Testis (tissue), 2 donors: ENCODE measurements at regions not wholly inside any gene's neighbourhood (a gene's known extent, or its start where the extent isn't known, plus 50 kb on each side); places are given as distances from the start of the nearest gene placed in this dataset.

Source experiments
- DNase-seq: peaks from one replicate; pipeline ENCODE4 v3.0.0-alpha.2; 2019
- H3K27ac ChIP-seq, 2 donors: fragments of 200-600 bp; sonication (generic); one replicate each; pipeline ENCODE4 v1.5.1; 2019
- H3K27me3 ChIP-seq: fragments of 200-600 bp; sonication (generic); one replicate; pipeline ENCODE4 v1.5.1; 2019
- H3K36me3 ChIP-seq: fragments of 200-600 bp; sonication (generic); one replicate; pipeline ENCODE4 v1.5.1; 2017; ENCODE audit warnings: low read depth; ENCODE audit errors: missing control alignments
- H3K4me1 ChIP-seq: fragments of 200-600 bp; sonication (generic); one replicate; pipeline ENCODE4 v1.5.1; 2019
- H3K4me3 ChIP-seq, 2 donors: fragments of 200-600 bp; sonication (generic); one replicate each; pipeline ENCODE4 v1.5.1; 2017 to 2019
- H3K9me3 ChIP-seq: fragments of 200-600 bp; sonication (generic); one replicate; pipeline ENCODE4 v1.5.1; 2017
- CTCF ChIP-seq, 3 experiments: fragments of 450-650 bp in 2 of 3; fragments of 200-600 bp in 1 of 3; sonication (generic) in 1 of 3; IDR thresholded peaks; one replicate each; pipeline ENCODE4 v1.5.1; 2016 to 2019; ENCODE audit warnings: antibody characterized with exemption in 3 of 3, mild to moderate bottlenecking in 2 of 3, moderate library complexity in 1 of 3
- POLR2A ChIP-seq: fragments of 450-650 bp; IDR thresholded peaks from one replicate; pipeline ENCODE4 v1.6.1; 2017; ENCODE audit warnings: antibody characterized with exemption, mild to moderate bottlenecking, moderate library complexity
- WGBS, 2 donors: methylation state at CpG; one replicate each; pipeline ENCODE4 v1.1.5; 2018; 5-methylcytosine and 5-hydroxymethylcytosine counted together
- intact Hi-C: fragments of 100-400 bp; cut with DNase I; formaldehyde crosslinking; loops from one replicate; pipeline ENCODE4 v1.15.1; 2023; ENCODE audit warnings: low total_unique reads

- Histone ChIP-seq H3K27ac (no peak overlapping the region), H3K9me3 (no peaks in the 10 kb centered on the region), H3K27me3 (no peaks in the 10 kb centered on the region), H3K36me3 (no peaks in the 10 kb centered on the region), H3K4me3 (no peak overlapping the region), H3K4me1 (no peaks in the 10 kb centered on the region)
- intact Hi-C loops = no loop called here
- TF ChIP-seq POLR2A (no peak), CTCF (IDR thresholded peaks at IDR 0.05) (no peak)
- DNase-seq = no peak
- WGBS, 2 donors = 78 to 80% methylated on average over 19 to 24 of the region's 24 CpGs
Observed at GRCh38 chr11:44466531-44467205, 98.8 kb upstream of the CD82 start.

- no peaks in the 10 kb centered on the region for H3K27me3 ChIP-seq
- DNase-seq = no peak
- no peaks in the 10 kb centered on the region for H3K36me3 ChIP-seq
- H3K27ac ChIP-seq = no peak overlapping the region
- 94 to 100% methylated on average over 1 of the region's 1 CpG for WGBS, 2 donors
- intact Hi-C loops = no loop called here
- no peaks in the 10 kb centered on the region for H3K9me3 ChIP-seq
- no peaks in the 10 kb centered on the region for H3K4me1 ChIP-seq
- TF ChIP-seq POLR2A = no peak
- TF ChIP-seq CTCF (IDR thresholded peaks at IDR 0.05) = no peak
- no peak overlapping the region for H3K4me3 ChIP-seq
Observed at GRCh38 chr11:44467413-44467812, 98.0 kb upstream of the CD82 start.

GRCh38 chr11:44467931-44468330, 97.5 kb upstream of the CD82 start:
- no peaks in the 10 kb centered on the region for H3K27me3 ChIP-seq
- H3K4me1 ChIP-seq = no peaks in the 10 kb centered on the region
- WGBS, 2 donors = 71 to 81% methylated on average over 5 of the region's 5 CpGs
- no peaks in the 10 kb centered on the region for H3K9me3 ChIP-seq
- no peak for DNase-seq
- no peak overlapping the region for H3K27ac ChIP-seq
- TF ChIP-seq CTCF (IDR thresholded peaks at IDR 0.05) = no peak
- no peak for TF ChIP-seq POLR2A
- H3K36me3 ChIP-seq = no peaks in the 10 kb centered on the region
- intact Hi-C loops = no loop called here
- H3K4me3 ChIP-seq = no peak overlapping the region

GRCh38 chr11:44468345-44468988, 97.0 kb upstream of the CD82 start:
- WGBS, 2 donors = 89 to 100% methylated on average over 1 of the region's 1 CpG
- no peak for TF ChIP-seq POLR2A
- no peak for TF ChIP-seq CTCF (IDR thresholded peaks at IDR 0.05)
- intact Hi-C loops = no loop called here
- no peak overlapping the region for H3K27ac ChIP-seq
- H3K4me3 ChIP-seq = no peak overlapping the region
- H3K4me1 ChIP-seq = no peaks in the 10 kb centered on the region
- H3K9me3 ChIP-seq = no peaks in the 10 kb centered on the region
- no peaks in the 10 kb centered on the region for H3K27me3 ChIP-seq
- H3K36me3 ChIP-seq = no peaks in the 10 kb centered on the region
- DNase-seq = no peak

- WGBS, 2 donors = 64 to 72% methylated on average over 4 to 6 of the region's 6 CpGs
- H3K27ac ChIP-seq = no peak overlapping the region
- no peaks in the 10 kb centered on the region for H3K27me3 ChIP-seq
- TF ChIP-seq CTCF (IDR thresholded peaks at IDR 0.05) (no peak), POLR2A (no peak)
- no peaks in the 10 kb centered on the region for H3K4me1 ChIP-seq
- no peaks in the 10 kb centered on the region for H3K36me3 ChIP-seq
- H3K4me3 ChIP-seq = no peak overlapping the region
- intact Hi-C loops = no loop called here
- DNase-seq = no peak
- H3K9me3 ChIP-seq = no peaks in the 10 kb centered on the region
Observed at GRCh38 chr11:44469412-44469811, 96.1 kb upstream of the CD82 start.
